ENCODE measurements at regions not wholly inside any gene's neighbourhood (a gene's known extent, or its start where the extent isn't known, plus 50 kb on each side); places are given as distances from the start of the nearest gene placed in this dataset.

GRCh38 chrX:36947214-36947613 is 61.0 kb upstream of the FAM47C start:
- DNase-seq, result no peak

GRCh38 chrX:36950495-36951253 is 57.5 kb upstream of the FAM47C start:
- no peak for DNase-seq

- DNase-seq, result peak; percentile 6
These were observed 50.5 kb upstream of the FAM47C start for GRCh38 chrX:36957425-36958328.

Measured in NCI-H2171 treated with DMSO at 0.1 percent for 48 hours (cell line).